ENCODE measurements at regions not wholly inside any gene's neighbourhood (a gene's known extent, or its start where the extent isn't known, plus 50 kb on each side); places are given as distances from the start of the nearest gene placed in this dataset.

DNA sequence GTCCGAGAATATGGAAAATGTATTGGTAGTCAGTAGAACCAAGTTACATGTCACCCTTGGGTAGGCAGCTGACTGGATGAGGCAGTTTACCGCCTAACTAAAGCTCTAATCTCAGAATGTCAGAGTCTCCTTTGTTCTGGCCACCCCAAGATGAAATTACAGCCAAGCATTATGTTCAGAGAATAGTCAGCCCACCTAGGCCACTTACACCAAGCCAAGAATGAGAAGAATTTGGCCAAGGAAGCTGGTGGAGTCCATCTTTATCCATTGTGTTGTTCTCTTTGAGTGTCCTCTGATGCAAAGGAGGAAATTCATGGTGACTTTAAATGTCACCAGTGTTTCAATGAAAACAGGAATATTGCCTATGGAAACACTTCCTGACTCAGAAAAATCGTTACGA is 275.1 kb upstream of the MAP3K1 start:
- no peak overlapping the region for H3K4me3 ChIP-seq (ENCODE audit: control insufficient read depth in 2 of 3, extremely low read depth in 1 of 3, insufficient read depth in 2 of 3, low read depth in 1 of 3, low read length in 3 of 3)
- dilution Hi-C loops (cut with MboI; ENCODE audit: extremely low pct_ligation_motif_present, low sequenced_read_pairs), result no loop called here
- H3K36me3 ChIP-seq (ENCODE audit: control insufficient read depth in 2 of 2, extremely low read depth in 1 of 2, insufficient read depth in 2 of 2, low read length in 2 of 2), result no peaks in the 10 kb centered on the region
- no peaks in the 10 kb centered on the region for H3K27me3 ChIP-seq (ENCODE audit: control insufficient read depth, extremely low read depth, insufficient read depth, low read length)
- no peak overlapping the region for H3K9ac ChIP-seq (ENCODE audit: control insufficient read depth, extremely low read depth, insufficient read depth, low read length)
- H3K27ac ChIP-seq (ENCODE audit: control insufficient read depth, insufficient read depth, low read length), result no peak overlapping the region
- no peak for TF ChIP-seq EZH2 (IDR thresholded peaks at IDR 0.05; ENCODE audit: low read length)
- no peak for TF ChIP-seq CTCF (optimal IDR thresholded peaks at IDR 0.05 in 1 of 3, IDR thresholded peaks at IDR 0.05 in 1 of 3, conservative IDR thresholded peaks at IDR 0.05 in 1 of 3; ENCODE audit: extremely low read depth in 1 of 3, insufficient read depth in 2 of 3, low read length in 3 of 3)
- H3K4me1 ChIP-seq (ENCODE audit: control insufficient read depth, extremely low read depth, insufficient read depth, low read length), result peaks cover 24% of the 10 kb centered on the region
- FAIRE-seq, result peak; percentile 32
- no peaks in the 10 kb centered on the region for H3K79me2 ChIP-seq (ENCODE audit: control insufficient read depth, insufficient read depth, low read length)
- no peaks in the 10 kb centered on the region for H3K9me3 ChIP-seq (ENCODE audit: control insufficient read depth, low read depth, low read length)
- no peak for DNase-seq (ENCODE audit: low read depth, low spot score)
- no peak overlapping the region for H2AFZ ChIP-seq (ENCODE audit: control insufficient read depth, low read length)
- no peak overlapping the region for H3K4me2 ChIP-seq (ENCODE audit: control insufficient read depth, extremely low read depth, insufficient read depth, low read depth, low read length)
- H3K9me1 ChIP-seq (ENCODE audit: control insufficient read depth, extremely low read depth, insufficient read depth, low read length), result no peaks in the 10 kb centered on the region
- H4K20me1 ChIP-seq (ENCODE audit: control insufficient read depth, extremely low read depth, insufficient read depth, low read length), result no peaks in the 10 kb centered on the region

DNA sequence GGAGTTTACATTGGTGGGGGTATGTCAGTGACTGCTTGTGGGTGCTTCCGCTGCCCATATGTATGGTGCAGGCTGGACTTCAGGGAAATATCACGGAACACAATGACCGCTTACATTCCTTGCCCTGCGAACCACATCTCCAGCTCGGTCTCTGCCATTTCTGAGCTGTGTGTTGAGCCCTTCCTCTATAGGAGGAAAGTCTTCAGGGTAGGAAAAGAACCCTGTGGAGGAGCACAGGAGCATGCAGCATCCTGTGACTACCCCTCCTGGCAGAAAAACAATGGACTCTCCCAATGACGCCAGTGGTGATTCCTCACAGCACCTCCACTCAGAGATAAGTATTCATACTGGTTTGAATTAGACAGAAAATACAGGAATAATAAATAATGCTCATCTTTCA is 276.8 kb upstream of the MAP3K1 start:
- Histone ChIP-seq H3K36me3 (ENCODE audit: control insufficient read depth in 2 of 2, extremely low read depth in 1 of 2, insufficient read depth in 2 of 2, low read length in 2 of 2) (no peaks in the 10 kb centered on the region), H3K4me2 (ENCODE audit: control insufficient read depth, extremely low read depth, insufficient read depth, low read depth, low read length) (no peak overlapping the region), H2AFZ (ENCODE audit: control insufficient read depth, low read length) (no peak overlapping the region), H4K20me1 (ENCODE audit: control insufficient read depth, extremely low read depth, insufficient read depth, low read length) (no peaks in the 10 kb centered on the region), H3K9me1 (ENCODE audit: control insufficient read depth, extremely low read depth, insufficient read depth, low read length) (no peaks in the 10 kb centered on the region), H3K4me1 (ENCODE audit: control insufficient read depth, extremely low read depth, insufficient read depth, low read length) (peaks cover 28% of the 10 kb centered on the region), H3K4me3 (ENCODE audit: control insufficient read depth in 2 of 3, extremely low read depth in 1 of 3, insufficient read depth in 2 of 3, low read depth in 1 of 3, low read length in 3 of 3) (no peak overlapping the region), H3K9ac (ENCODE audit: control insufficient read depth, extremely low read depth, insufficient read depth, low read length) (no peak overlapping the region), H3K27me3 (ENCODE audit: control insufficient read depth, extremely low read depth, insufficient read depth, low read length) (no peaks in the 10 kb centered on the region), H3K9me3 (ENCODE audit: control insufficient read depth, low read depth, low read length) (no peaks in the 10 kb centered on the region), H3K27ac (ENCODE audit: control insufficient read depth, insufficient read depth, low read length) (no peak overlapping the region), H3K79me2 (ENCODE audit: control insufficient read depth, insufficient read depth, low read length) (no peaks in the 10 kb centered on the region)
- dilution Hi-C loops (cut with MboI; ENCODE audit: extremely low pct_ligation_motif_present, low sequenced_read_pairs), result no loop called here
- TF ChIP-seq CTCF (optimal IDR thresholded peaks at IDR 0.05 in 1 of 3, IDR thresholded peaks at IDR 0.05 in 1 of 3, conservative IDR thresholded peaks at IDR 0.05 in 1 of 3; ENCODE audit: extremely low read depth in 1 of 3, insufficient read depth in 2 of 3, low read length in 3 of 3) (no peak), EZH2 (IDR thresholded peaks at IDR 0.05; ENCODE audit: low read length) (no peak)
- DNase-seq (ENCODE audit: low read depth, low spot score) (no peak), FAIRE-seq (no peak)
